ENCODE measurements at regions not wholly inside any gene's neighbourhood (a gene's known extent, or its start where the extent isn't known, plus 50 kb on each side); places are given as distances from the start of the nearest gene placed in this dataset.

- Histone ChIP-seq H3K9ac (ENCODE audit: low read length) (no peak overlapping the region), H3K9me3 (ENCODE audit: control insufficient read depth in 1 of 2, insufficient read depth in 1 of 2, low read depth in 1 of 2, low read length in 2 of 2) (no peaks in the 10 kb centered on the region), H3K79me2 (ENCODE audit: insufficient read depth, low read length) (no peaks in the 10 kb centered on the region), H3K36me3 (ENCODE audit: control insufficient read depth in 1 of 2, insufficient read depth in 2 of 2, low read length in 2 of 2) (no peaks in the 10 kb centered on the region), H3K4me1 (ENCODE audit: control insufficient read depth in 1 of 2, insufficient read depth in 2 of 2, low read length in 2 of 2) (peaks cover 0 to 9% of the 10 kb centered on the region in 2 experiments; a peak in 3 of 4 replicates), H3K27ac (ENCODE audit: low read depth, low read length) (no peak overlapping the region), H3K27me3 (ENCODE audit: insufficient read depth, low read length) (peaks cover 6% of the 10 kb centered on the region; the same call in 1 of the 2 replicates), H4K20me1 (ENCODE audit: insufficient read depth) (no peaks in the 10 kb centered on the region), H3K4me2 (ENCODE audit: low read length) (no peak overlapping the region), H3K4me3 (replicated peaks in 1 of 2; ENCODE audit: low read depth in 1 of 2, low read length in 2 of 2) (no peak overlapping the region), H2AFZ (ENCODE audit: low read depth, low read length, poor library complexity, severe bottlenecking) (no peak overlapping the region), H3K9me2 (ENCODE audit: insufficient read depth) (no peaks in the 10 kb centered on the region)
- DNase-seq (ENCODE audit: low read depth, low spot score), result no peak
- BruUV-seq (replicated peaks), result no TSS peak
- ATAC-seq, result no peak
- TF ChIP-seq ATF3 (IDR thresholded peaks at IDR 0.05) (no peak), SRF (IDR thresholded peaks at IDR 0.05; ENCODE audit: low read depth) (no peak), EGR1 (IDR thresholded peaks at IDR 0.05; ENCODE audit: low read depth) (no peak), RAD21 (IDR thresholded peaks at IDR 0.05; ENCODE audit: low read depth) (no peak), EZH2phosphoT487 (IDR thresholded peaks at IDR 0.05; ENCODE audit: borderline replicate concordance) (no peak), YY1 (IDR thresholded peaks at IDR 0.05; ENCODE audit: extremely low read depth, insufficient replicate concordance, low read depth, low read length) (no peak), CBX3 (IDR thresholded peaks at IDR 0.05; ENCODE audit: low read depth) (no peak), EZH2 (IDR thresholded peaks at IDR 0.05) (no peak), SIN3A (IDR thresholded peaks at IDR 0.05; ENCODE audit: low read depth) (no peak), MAX (IDR thresholded peaks at IDR 0.05) (no peak), ELF1 (IDR thresholded peaks at IDR 0.05; ENCODE audit: borderline replicate concordance, low read depth) (no peak), FOSL1 (IDR thresholded peaks at IDR 0.05; ENCODE audit: low read depth) (no peak), POLR2AphosphoS5 (IDR thresholded peaks at IDR 0.05; ENCODE audit: low read depth, low read length) (no peak), JUND (IDR thresholded peaks at IDR 0.05) (no peak), ZNF274 (IDR thresholded peaks at IDR 0.05; ENCODE audit: low read depth, low read length) (no peak), ZFX (IDR thresholded peaks at IDR 0.05) (no peak)
- TF ChIP-seq, protein P1, sequence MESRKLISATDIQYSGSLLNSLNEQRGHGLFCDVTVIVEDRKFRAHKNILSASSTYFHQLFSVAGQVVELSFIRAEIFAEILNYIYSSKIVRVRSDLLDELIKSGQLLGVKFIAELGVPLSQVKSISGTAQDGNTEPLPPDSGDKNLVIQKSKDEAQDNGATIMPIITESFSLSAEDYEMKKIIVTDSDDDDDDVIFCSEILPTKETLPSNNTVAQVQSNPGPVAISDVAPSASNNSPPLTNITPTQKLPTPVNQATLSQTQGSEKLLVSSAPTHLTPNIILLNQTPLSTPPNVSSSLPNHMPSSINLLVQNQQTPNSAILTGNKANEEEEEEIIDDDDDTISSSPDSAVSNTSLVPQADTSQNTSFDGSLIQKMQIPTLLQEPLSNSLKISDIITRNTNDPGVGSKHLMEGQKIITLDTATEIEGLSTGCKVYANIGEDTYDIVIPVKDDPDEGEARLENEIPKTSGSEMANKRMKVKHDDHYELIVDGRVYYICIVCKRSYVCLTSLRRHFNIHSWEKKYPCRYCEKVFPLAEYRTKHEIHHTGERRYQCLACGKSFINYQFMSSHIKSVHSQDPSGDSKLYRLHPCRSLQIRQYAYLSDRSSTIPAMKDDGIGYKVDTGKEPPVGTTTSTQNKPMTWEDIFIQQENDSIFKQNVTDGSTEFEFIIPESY (IDR thresholded peaks at IDR 0.05; ENCODE audit: extremely low read depth, insufficient replicate concordance, low read length), result no peak
- TF ChIP-seq, protein P2, sequence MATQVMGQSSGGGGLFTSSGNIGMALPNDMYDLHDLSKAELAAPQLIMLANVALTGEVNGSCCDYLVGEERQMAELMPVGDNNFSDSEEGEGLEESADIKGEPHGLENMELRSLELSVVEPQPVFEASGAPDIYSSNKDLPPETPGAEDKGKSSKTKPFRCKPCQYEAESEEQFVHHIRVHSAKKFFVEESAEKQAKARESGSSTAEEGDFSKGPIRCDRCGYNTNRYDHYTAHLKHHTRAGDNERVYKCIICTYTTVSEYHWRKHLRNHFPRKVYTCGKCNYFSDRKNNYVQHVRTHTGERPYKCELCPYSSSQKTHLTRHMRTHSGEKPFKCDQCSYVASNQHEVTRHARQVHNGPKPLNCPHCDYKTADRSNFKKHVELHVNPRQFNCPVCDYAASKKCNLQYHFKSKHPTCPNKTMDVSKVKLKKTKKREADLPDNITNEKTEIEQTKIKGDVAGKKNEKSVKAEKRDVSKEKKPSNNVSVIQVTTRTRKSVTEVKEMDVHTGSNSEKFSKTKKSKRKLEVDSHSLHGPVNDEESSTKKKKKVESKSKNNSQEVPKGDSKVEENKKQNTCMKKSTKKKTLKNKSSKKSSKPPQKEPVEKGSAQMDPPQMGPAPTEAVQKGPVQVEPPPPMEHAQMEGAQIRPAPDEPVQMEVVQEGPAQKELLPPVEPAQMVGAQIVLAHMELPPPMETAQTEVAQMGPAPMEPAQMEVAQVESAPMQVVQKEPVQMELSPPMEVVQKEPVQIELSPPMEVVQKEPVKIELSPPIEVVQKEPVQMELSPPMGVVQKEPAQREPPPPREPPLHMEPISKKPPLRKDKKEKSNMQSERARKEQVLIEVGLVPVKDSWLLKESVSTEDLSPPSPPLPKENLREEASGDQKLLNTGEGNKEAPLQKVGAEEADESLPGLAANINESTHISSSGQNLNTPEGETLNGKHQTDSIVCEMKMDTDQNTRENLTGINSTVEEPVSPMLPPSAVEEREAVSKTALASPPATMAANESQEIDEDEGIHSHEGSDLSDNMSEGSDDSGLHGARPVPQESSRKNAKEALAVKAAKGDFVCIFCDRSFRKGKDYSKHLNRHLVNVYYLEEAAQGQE (IDR thresholded peaks at IDR 0.05; ENCODE audit: low read depth), result no peak
- ChIA-PET POLR2A (no interaction called here), RAD21 (ENCODE audit: low non-redundant PET in 1 of 2, low total read pairs in 2 of 2, uncharacterized antibody in 2 of 2, unreplicated experiment in 2 of 2) (no interaction called here), CTCF (no interaction called here)
- intact Hi-C loops (cut with micrococcal nuclease), result no loop called here
Measured at GRCh38 chr9:129396365-129396708, 218.3 kb upstream of the IER5L start.
